ENCODE measurements at regions not wholly inside any gene's neighbourhood (a gene's known extent, or its start where the extent isn't known, plus 50 kb on each side); places are given as distances from the start of the nearest gene placed in this dataset.

GRCh38 chr1:198865319-198865718 is 226.5 kb downstream of the PTPRC start:
- H3K27ac ChIP-seq (ENCODE audit: poor library complexity, severe bottlenecking), result no peak overlapping the region
- ATAC-seq (ENCODE audit: low read depth) (no peak), DNase-seq (ENCODE audit: low spot score) (no peak)
- H3K4me1 ChIP-seq (ENCODE audit: insufficient read depth, poor library complexity, severe bottlenecking), result peaks cover 9% of the 10 kb centered on the region
- H3K4me3 ChIP-seq (ENCODE audit: severe bottlenecking), result no peak overlapping the region
- H3K36me3 ChIP-seq (ENCODE audit: low read depth), result 0 out of 2 replicates have a peak, but pooled peaks cover 6% of the 10 kb centered on the region
- no peak for TF ChIP-seq CTCF (IDR thresholded peaks at IDR 0.05; ENCODE audit: poor library complexity, severe bottlenecking)
- H3K27me3 ChIP-seq (ENCODE audit: insufficient read depth, poor library complexity, severe bottlenecking), result no peaks in the 10 kb centered on the region
- no peaks in the 10 kb centered on the region for H3K9me3 ChIP-seq (ENCODE audit: severe bottlenecking)

- Histone ChIP-seq H3K4me1 (ENCODE audit: insufficient read depth, poor library complexity, severe bottlenecking) (peaks cover 9% of the 10 kb centered on the region), H3K27ac (ENCODE audit: poor library complexity, severe bottlenecking) (no peak overlapping the region), H3K4me3 (ENCODE audit: severe bottlenecking) (no peak overlapping the region), H3K36me3 (ENCODE audit: low read depth) (0 out of 2 replicates have a peak, but pooled peaks cover 9% of the 10 kb centered on the region), H3K27me3 (ENCODE audit: insufficient read depth, poor library complexity, severe bottlenecking) (no peaks in the 10 kb centered on the region), H3K9me3 (ENCODE audit: severe bottlenecking) (no peaks in the 10 kb centered on the region)
- no peak for TF ChIP-seq CTCF (IDR thresholded peaks at IDR 0.05; ENCODE audit: poor library complexity, severe bottlenecking)
- no peak for DNase-seq (ENCODE audit: low spot score)
- ATAC-seq (ENCODE audit: low read depth), result no peak
Observed at GRCh38 chr1:198867182-198867581, 228.3 kb downstream of the PTPRC start.

GRCh38 chr1:198873696-198874230 is 234.9 kb downstream of the PTPRC start:
- peaks cover 28% of the 10 kb centered on the region for H3K36me3 ChIP-seq (ENCODE audit: low read depth)
- ATAC-seq (ENCODE audit: low read depth), result no peak

GRCh38 chr1:198876371-198876871 is 237.6 kb downstream of the PTPRC start:
- H3K27me3 ChIP-seq (ENCODE audit: insufficient read depth, poor library complexity, severe bottlenecking), result no peaks in the 10 kb centered on the region
- H3K36me3 ChIP-seq (ENCODE audit: low read depth), result peaks cover 36% of the 10 kb centered on the region
- ATAC-seq (ENCODE audit: low read depth) (no peak), DNase-seq (ENCODE audit: low spot score) (no peak)
- H3K27ac ChIP-seq (ENCODE audit: poor library complexity, severe bottlenecking), result no peak overlapping the region
- no peak overlapping the region for H3K4me3 ChIP-seq (ENCODE audit: severe bottlenecking)
- no peak for TF ChIP-seq CTCF (IDR thresholded peaks at IDR 0.05; ENCODE audit: poor library complexity, severe bottlenecking)
- H3K9me3 ChIP-seq (ENCODE audit: severe bottlenecking), result no peaks in the 10 kb centered on the region
- H3K4me1 ChIP-seq (ENCODE audit: insufficient read depth, poor library complexity, severe bottlenecking), result peaks cover 16% of the 10 kb centered on the region

More at GRCh38 chr1:198873696-198874230, 234.9 kb downstream of the PTPRC start:
- Histone ChIP-seq H3K4me3 (ENCODE audit: severe bottlenecking) (no peak overlapping the region), H3K9me3 (ENCODE audit: severe bottlenecking) (no peaks in the 10 kb centered on the region), H3K27ac (ENCODE audit: poor library complexity, severe bottlenecking) (no peak overlapping the region), H3K27me3 (ENCODE audit: insufficient read depth, poor library complexity, severe bottlenecking) (no peaks in the 10 kb centered on the region), H3K4me1 (ENCODE audit: insufficient read depth, poor library complexity, severe bottlenecking) (no peaks in the 10 kb centered on the region)
- no peak for DNase-seq (ENCODE audit: low spot score)
- TF ChIP-seq CTCF (IDR thresholded peaks at IDR 0.05; ENCODE audit: poor library complexity, severe bottlenecking), result no peak

- DNase-seq (ENCODE audit: low spot score) (no peak), ATAC-seq (ENCODE audit: low read depth) (no peak)
- Histone ChIP-seq H3K36me3 (ENCODE audit: low read depth) (peaks cover 38% of the 10 kb centered on the region), H3K27me3 (ENCODE audit: insufficient read depth, poor library complexity, severe bottlenecking) (no peaks in the 10 kb centered on the region), H3K9me3 (ENCODE audit: severe bottlenecking) (no peaks in the 10 kb centered on the region), H3K4me3 (ENCODE audit: severe bottlenecking) (no peak overlapping the region), H3K4me1 (ENCODE audit: insufficient read depth, poor library complexity, severe bottlenecking) (peaks cover 27% of the 10 kb centered on the region), H3K27ac (ENCODE audit: poor library complexity, severe bottlenecking) (no peak overlapping the region)
- TF ChIP-seq CTCF (IDR thresholded peaks at IDR 0.05; ENCODE audit: poor library complexity, severe bottlenecking), result no peak
Observed at GRCh38 chr1:198878566-198878965, 239.7 kb downstream of the PTPRC start.
